ENCODE measurements at regions not wholly inside any gene's neighbourhood (a gene's known extent, or its start where the extent isn't known, plus 50 kb on each side); places are given as distances from the start of the nearest gene placed in this dataset.

DNA sequence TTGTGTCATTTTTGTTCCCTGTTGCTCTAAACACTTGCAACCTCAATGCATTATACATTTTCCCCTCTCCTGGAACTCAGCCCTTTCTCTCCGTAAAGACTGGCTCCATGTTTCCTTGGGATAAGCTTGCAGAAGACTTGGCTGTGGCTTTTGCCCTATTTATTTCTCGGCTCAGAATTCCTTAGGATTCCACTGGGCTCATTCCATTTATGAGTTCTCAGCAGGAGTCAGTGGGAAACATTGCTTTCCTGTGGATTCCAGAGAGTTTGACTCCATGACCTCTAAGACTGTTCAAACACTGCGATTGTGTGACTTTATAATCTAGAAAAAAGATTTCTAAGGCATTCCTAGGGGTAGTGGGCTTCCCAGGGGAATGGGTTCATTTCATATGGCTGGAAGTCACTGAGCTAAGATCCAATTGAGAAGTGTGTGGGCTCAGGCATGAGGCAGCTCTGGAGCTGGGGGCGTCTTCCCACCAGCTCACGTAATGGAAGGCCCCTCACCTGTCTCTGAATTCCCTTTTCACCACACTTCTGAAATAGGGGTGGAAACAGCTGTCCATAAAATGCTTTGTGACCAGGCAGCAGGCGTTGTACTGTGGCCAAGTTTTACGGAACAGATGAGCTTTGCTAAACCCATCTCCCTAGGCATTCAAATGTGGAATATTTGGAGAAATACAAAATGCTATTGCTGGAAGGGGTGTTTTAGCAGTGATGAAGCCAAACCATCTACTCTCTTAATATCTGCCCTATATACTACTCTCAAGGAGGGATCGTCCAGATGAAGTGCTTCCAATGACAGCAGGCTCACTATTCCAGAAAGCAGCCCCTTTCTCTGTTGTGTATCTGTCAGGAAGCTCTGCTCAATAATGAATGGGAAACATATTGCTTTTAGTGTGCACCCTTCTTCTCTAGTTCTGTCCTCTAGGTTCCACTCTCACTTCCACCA, 91.8 kb upstream of the BCL6 start:
- CTCF ChIA-PET: no interaction called here
- H3K9me3 ChIP-seq: no peaks in the 10 kb centered on the region
- H3K79me2 ChIP-seq (ENCODE audit: insufficient read depth): no peaks in the 10 kb centered on the region
- no peak overlapping the region for H3K4me3 ChIP-seq (ENCODE audit: low read depth in 2 of 2, low read length in 1 of 2)
- H3K4me1 ChIP-seq (ENCODE audit: control insufficient read depth in 1 of 2, insufficient read depth in 2 of 2, low read depth in 1 of 2, low read length in 1 of 2): no peaks in the 10 kb centered on the region
- POLR2A ChIA-PET: no interaction called here
- DNase-seq: no peak
- no peaks in the 10 kb centered on the region for H3K36me3 ChIP-seq (replicated peaks in 1 of 2; ENCODE audit: control insufficient read depth in 1 of 2, insufficient read depth in 2 of 2, low read length in 1 of 2)
- H3K27ac ChIP-seq (ENCODE audit: low read depth in 2 of 2, low read length in 1 of 2): no peak overlapping the region
- 52% methylated on average over 7 of the region's 8 CpGs for WGBS (ENCODE audit: low lambda C conversion rate)
- TF ChIP-seq RXRA (IDR thresholded peaks at IDR 0.05; ENCODE audit: borderline replicate concordance, low read depth): no peak
- TF ChIP-seq, protein P1, sequence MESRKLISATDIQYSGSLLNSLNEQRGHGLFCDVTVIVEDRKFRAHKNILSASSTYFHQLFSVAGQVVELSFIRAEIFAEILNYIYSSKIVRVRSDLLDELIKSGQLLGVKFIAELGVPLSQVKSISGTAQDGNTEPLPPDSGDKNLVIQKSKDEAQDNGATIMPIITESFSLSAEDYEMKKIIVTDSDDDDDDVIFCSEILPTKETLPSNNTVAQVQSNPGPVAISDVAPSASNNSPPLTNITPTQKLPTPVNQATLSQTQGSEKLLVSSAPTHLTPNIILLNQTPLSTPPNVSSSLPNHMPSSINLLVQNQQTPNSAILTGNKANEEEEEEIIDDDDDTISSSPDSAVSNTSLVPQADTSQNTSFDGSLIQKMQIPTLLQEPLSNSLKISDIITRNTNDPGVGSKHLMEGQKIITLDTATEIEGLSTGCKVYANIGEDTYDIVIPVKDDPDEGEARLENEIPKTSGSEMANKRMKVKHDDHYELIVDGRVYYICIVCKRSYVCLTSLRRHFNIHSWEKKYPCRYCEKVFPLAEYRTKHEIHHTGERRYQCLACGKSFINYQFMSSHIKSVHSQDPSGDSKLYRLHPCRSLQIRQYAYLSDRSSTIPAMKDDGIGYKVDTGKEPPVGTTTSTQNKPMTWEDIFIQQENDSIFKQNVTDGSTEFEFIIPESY (IDR thresholded peaks at IDR 0.05; ENCODE audit: borderline replicate concordance, low read depth): no peak
- TF ChIP-seq RFX5 (IDR thresholded peaks at IDR 0.05; ENCODE audit: low read length): no peak
- TF ChIP-seq YY1 (IDR thresholded peaks at IDR 0.05; ENCODE audit: low read depth): no peak
- TF ChIP-seq NFIC (IDR thresholded peaks at IDR 0.05; ENCODE audit: borderline replicate concordance): no peak
- no peak for TF ChIP-seq TAF1 (IDR thresholded peaks at IDR 0.05; ENCODE audit: borderline replicate concordance, low read depth, low read length)
- TF ChIP-seq, protein P2, sequence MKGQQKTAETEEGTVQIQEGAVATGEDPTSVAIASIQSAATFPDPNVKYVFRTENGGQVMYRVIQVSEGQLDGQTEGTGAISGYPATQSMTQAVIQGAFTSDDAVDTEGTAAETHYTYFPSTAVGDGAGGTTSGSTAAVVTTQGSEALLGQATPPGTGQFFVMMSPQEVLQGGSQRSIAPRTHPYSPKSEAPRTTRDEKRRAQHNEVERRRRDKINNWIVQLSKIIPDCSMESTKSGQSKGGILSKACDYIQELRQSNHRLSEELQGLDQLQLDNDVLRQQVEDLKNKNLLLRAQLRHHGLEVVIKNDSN (IDR thresholded peaks at IDR 0.05; ENCODE audit: borderline replicate concordance, low read depth): no peak
- no peak for TF ChIP-seq FOSL2 (IDR thresholded peaks at IDR 0.05; ENCODE audit: borderline replicate concordance, low read depth)
- no peak overlapping the region for H3K9ac ChIP-seq
- H3F3A ChIP-seq (replicated peaks; ENCODE audit: insufficient read depth): no peaks in the 10 kb centered on the region
- no peak overlapping the region for H2AFZ ChIP-seq (ENCODE audit: low read depth)
- no peaks in the 10 kb centered on the region for H4K20me1 ChIP-seq (ENCODE audit: insufficient read depth)
- no peak overlapping the region for H3K4me2 ChIP-seq
- H3K9me2 ChIP-seq: no peaks in the 10 kb centered on the region
- H3K27me3 ChIP-seq (ENCODE audit: insufficient read depth): no peaks in the 10 kb centered on the region

DNA sequence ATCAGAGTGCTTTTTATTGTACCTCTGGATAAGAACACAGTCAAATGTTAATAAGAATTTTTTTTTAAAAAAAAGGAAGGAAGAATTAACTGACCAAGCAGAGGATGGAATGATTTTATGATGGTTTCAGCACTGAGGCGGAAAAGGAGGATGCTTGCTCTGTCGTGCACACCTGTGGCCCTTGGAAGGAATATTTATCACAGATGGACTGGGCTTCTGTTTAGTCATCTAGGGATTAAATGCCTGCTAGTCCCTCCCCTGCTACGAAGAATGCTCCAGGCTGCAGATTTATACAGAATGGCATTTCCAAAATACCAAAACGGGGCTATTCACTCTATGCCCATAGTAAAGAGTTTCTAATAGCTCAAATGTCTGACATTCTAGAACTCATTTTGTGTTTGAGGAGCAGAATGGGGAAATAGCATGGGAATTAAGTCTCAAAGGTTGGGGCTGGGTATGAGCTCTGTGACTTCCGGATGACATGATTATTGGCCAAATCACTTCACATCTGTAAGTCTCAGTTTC, 92.8 kb upstream of the BCL6 start:
- no peak overlapping the region for H3K4me2 ChIP-seq
- H3K9me3 ChIP-seq: no peaks in the 10 kb centered on the region
- H3K79me2 ChIP-seq (ENCODE audit: insufficient read depth): no peaks in the 10 kb centered on the region
- ChIA-PET CTCF (interaction anchor here (0.9 kb wide), 1 partner anchor 98 kb away, joined by 3 read pairs; no protein-coding TSS in a partner anchor), POLR2A (no interaction called here)
- H3K27me3 ChIP-seq (ENCODE audit: insufficient read depth): no peaks in the 10 kb centered on the region
- H3K9ac ChIP-seq: no peak overlapping the region
- no peak overlapping the region for H3K4me3 ChIP-seq (ENCODE audit: low read depth in 2 of 2, low read length in 1 of 2)
- no peak overlapping the region for H3K27ac ChIP-seq (ENCODE audit: low read depth in 2 of 2, low read length in 1 of 2)
- DNase-seq: no peak
- WGBS (ENCODE audit: low lambda C conversion rate): 44% methylated on average over 5 of the region's 5 CpGs
- no peak overlapping the region for H2AFZ ChIP-seq (ENCODE audit: low read depth)
- TF ChIP-seq, protein P2 (IDR thresholded peaks at IDR 0.05; ENCODE audit: borderline replicate concordance, low read depth): no peak
- TF ChIP-seq FOSL2 (IDR thresholded peaks at IDR 0.05; ENCODE audit: borderline replicate concordance, low read depth) (no peak), MEF2A (IDR thresholded peaks at IDR 0.05; ENCODE audit: borderline replicate concordance, low read depth) (no peak), RXRA (IDR thresholded peaks at IDR 0.05; ENCODE audit: borderline replicate concordance, low read depth) (no peak), EZH2phosphoT487 (IDR thresholded peaks at IDR 0.05; ENCODE audit: borderline replicate concordance, low read depth) (no peak), YY1 (IDR thresholded peaks at IDR 0.05; ENCODE audit: low read depth) (no peak), SIN3A (IDR thresholded peaks at IDR 0.05; ENCODE audit: borderline replicate concordance, low read depth, low read length) (no peak)
- TF ChIP-seq, protein P3, sequence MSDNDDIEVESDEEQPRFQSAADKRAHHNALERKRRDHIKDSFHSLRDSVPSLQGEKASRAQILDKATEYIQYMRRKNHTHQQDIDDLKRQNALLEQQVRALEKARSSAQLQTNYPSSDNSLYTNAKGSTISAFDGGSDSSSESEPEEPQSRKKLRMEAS (IDR thresholded peaks at IDR 0.05; ENCODE audit: low read depth): no peak
- TF ChIP-seq, protein P4, sequence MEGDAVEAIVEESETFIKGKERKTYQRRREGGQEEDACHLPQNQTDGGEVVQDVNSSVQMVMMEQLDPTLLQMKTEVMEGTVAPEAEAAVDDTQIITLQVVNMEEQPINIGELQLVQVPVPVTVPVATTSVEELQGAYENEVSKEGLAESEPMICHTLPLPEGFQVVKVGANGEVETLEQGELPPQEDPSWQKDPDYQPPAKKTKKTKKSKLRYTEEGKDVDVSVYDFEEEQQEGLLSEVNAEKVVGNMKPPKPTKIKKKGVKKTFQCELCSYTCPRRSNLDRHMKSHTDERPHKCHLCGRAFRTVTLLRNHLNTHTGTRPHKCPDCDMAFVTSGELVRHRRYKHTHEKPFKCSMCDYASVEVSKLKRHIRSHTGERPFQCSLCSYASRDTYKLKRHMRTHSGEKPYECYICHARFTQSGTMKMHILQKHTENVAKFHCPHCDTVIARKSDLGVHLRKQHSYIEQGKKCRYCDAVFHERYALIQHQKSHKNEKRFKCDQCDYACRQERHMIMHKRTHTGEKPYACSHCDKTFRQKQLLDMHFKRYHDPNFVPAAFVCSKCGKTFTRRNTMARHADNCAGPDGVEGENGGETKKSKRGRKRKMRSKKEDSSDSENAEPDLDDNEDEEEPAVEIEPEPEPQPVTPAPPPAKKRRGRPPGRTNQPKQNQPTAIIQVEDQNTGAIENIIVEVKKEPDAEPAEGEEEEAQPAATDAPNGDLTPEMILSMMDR (IDR thresholded peaks at IDR 0.05): no peak
- TF ChIP-seq, protein P5, sequence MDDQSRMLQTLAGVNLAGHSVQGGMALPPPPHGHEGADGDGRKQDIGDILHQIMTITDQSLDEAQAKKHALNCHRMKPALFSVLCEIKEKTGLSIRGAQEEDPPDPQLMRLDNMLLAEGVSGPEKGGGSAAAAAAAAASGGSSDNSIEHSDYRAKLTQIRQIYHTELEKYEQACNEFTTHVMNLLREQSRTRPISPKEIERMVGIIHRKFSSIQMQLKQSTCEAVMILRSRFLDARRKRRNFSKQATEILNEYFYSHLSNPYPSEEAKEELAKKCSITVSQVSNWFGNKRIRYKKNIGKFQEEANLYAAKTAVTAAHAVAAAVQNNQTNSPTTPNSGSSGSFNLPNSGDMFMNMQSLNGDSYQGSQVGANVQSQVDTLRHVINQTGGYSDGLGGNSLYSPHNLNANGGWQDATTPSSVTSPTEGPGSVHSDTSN (IDR thresholded peaks at IDR 0.05): no peak
- H3F3A ChIP-seq (replicated peaks; ENCODE audit: insufficient read depth): no peaks in the 10 kb centered on the region
- H3K4me1 ChIP-seq (ENCODE audit: control insufficient read depth in 1 of 2, insufficient read depth in 2 of 2, low read depth in 1 of 2, low read length in 1 of 2): no peaks in the 10 kb centered on the region
- H4K20me1 ChIP-seq (ENCODE audit: insufficient read depth): no peaks in the 10 kb centered on the region
- no peaks in the 10 kb centered on the region for H3K9me2 ChIP-seq
- H3K36me3 ChIP-seq (replicated peaks in 1 of 2; ENCODE audit: control insufficient read depth in 1 of 2, insufficient read depth in 2 of 2, low read length in 1 of 2): no peaks in the 10 kb centered on the region

All from SK-N-SH (cell line).